K562 (cell line): ENCODE measurements at regions not wholly inside any gene's neighbourhood (a gene's known extent, or its start where the extent isn't known, plus 50 kb on each side); places are given as distances from the start of the nearest gene placed in this dataset.

ENCODE experiments used
- TF ChIP-seq, protein P1 (sequence below), 3 experiments: IDR thresholded peaks in 2 of 3; conservative IDR thresholded peaks in 1 of 3; 2 replicates each; pipeline ENCODE4 v1.5.1; 2011 to 2012; ENCODE audit warnings: low read length in 3 of 3, mild to moderate bottlenecking in 3 of 3, control low read depth in 2 of 3, improper control_type of control experiment in 1 of 3, inconsistent platforms in 1 of 3, low read depth in 1 of 3, mixed read lengths in 1 of 3, moderate library complexity in 1 of 3; ENCODE audit not compliant: insufficient read depth in 2 of 3
- TF ChIP-seq, protein P2 (sequence below): fragments of 250-450 bp; sonication (Bioruptor Pico); IDR thresholded peaks from 2 replicates; pipeline ENCODE4 v1.4.0; 2020; ENCODE audit warnings: mild to moderate bottlenecking, moderate library complexity

DNA sequence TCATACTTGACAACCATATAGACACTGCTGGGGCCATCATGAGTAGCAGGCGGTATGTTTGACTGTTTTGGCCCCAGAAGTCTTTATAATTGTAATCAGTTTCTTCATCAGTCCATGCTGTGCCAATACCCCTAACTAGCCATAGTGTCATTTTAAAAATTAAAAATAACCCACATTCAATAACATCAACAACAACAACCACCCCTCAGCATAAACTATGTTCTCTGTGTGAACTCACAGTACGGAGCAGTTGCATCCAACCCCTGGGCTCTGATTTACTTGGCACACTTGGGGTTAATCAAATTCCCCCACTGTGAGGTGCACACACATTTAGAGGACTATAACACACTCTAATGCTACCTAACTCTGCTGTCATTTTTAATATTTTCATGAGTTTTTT is 553.7 kb downstream of the USP25 start:
- TF ChIP-seq, protein P1, sequence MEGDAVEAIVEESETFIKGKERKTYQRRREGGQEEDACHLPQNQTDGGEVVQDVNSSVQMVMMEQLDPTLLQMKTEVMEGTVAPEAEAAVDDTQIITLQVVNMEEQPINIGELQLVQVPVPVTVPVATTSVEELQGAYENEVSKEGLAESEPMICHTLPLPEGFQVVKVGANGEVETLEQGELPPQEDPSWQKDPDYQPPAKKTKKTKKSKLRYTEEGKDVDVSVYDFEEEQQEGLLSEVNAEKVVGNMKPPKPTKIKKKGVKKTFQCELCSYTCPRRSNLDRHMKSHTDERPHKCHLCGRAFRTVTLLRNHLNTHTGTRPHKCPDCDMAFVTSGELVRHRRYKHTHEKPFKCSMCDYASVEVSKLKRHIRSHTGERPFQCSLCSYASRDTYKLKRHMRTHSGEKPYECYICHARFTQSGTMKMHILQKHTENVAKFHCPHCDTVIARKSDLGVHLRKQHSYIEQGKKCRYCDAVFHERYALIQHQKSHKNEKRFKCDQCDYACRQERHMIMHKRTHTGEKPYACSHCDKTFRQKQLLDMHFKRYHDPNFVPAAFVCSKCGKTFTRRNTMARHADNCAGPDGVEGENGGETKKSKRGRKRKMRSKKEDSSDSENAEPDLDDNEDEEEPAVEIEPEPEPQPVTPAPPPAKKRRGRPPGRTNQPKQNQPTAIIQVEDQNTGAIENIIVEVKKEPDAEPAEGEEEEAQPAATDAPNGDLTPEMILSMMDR (IDR thresholded peaks at IDR 0.05 in 2 of 3, conservative IDR thresholded peaks at IDR 0.05 in 1 of 3; ENCODE audit: insufficient read depth in 2 of 3, low read depth in 1 of 3, low read length in 3 of 3), result no peak
- TF ChIP-seq, protein P2, sequence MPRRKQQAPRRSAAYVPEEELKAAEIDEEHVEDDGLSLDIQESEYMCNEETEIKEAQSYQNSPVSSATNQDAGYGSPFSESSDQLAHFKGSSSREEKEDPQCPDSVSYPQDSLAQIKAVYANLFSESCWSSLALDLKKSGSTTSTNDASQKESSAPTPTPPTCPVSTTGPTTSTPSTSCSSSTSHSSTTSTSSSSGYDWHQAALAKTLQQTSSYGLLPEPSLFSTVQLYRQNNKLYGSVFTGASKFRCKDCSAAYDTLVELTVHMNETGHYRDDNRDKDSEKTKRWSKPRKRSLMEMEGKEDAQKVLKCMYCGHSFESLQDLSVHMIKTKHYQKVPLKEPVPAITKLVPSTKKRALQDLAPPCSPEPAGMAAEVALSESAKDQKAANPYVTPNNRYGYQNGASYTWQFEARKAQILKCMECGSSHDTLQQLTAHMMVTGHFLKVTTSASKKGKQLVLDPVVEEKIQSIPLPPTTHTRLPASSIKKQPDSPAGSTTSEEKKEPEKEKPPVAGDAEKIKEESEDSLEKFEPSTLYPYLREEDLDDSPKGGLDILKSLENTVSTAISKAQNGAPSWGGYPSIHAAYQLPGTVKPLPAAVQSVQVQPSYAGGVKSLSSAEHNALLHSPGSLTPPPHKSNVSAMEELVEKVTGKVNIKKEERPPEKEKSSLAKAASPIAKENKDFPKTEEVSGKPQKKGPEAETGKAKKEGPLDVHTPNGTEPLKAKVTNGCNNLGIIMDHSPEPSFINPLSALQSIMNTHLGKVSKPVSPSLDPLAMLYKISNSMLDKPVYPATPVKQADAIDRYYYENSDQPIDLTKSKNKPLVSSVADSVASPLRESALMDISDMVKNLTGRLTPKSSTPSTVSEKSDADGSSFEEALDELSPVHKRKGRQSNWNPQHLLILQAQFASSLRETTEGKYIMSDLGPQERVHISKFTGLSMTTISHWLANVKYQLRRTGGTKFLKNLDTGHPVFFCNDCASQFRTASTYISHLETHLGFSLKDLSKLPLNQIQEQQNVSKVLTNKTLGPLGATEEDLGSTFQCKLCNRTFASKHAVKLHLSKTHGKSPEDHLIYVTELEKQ (CRISPR knock-in tag), result no peak
